SK-N-SH (cell line): ENCODE measurements at regions not wholly inside any gene's neighbourhood (a gene's known extent, or its start where the extent isn't known, plus 50 kb on each side); places are given as distances from the start of the nearest gene placed in this dataset.

ENCODE experiments used
- CTCF ChIA-PET: fragments of 300-600, 350-600 bp; formaldehyde crosslinking; extraction: SDS; loops from one replicate; lab custom pipeline; 2021; lab: Yijun Ruan, JAX
- POLR2A ChIA-PET: fragments of 350-600 bp; sonication (Branson Sonifier 250); formaldehyde crosslinking; extraction: SDS; loops from one replicate; lab custom pipeline; 2020; ENCODE audit warnings: antibody characterized with exemption, inconsistent platforms; lab: Yijun Ruan, JAX
- DNase-seq: peaks from one replicate; pipeline ENCODE4 v3.0.0; 2012
- H2AFZ ChIP-seq: fragments of 200-600 bp; sonication (generic); 2 replicates; pipeline ENCODE4 v1.8.1; 2016; ENCODE audit warnings: antibody characterized with exemption, mild to moderate bottlenecking, low read depth
- H3F3A ChIP-seq: fragments of 200-600 bp; sonication (generic); replicated peaks from 2 replicates; pipeline ENCODE3; 2016; ENCODE audit warnings: antibody characterized with exemption, mild to moderate bottlenecking; ENCODE audit not compliant: insufficient read depth
- H3K27ac ChIP-seq, 2 experiments: fragments of 200-500 bp in 1 of 2; fragments of 200-600 bp in 1 of 2; sonication (Bioruptor generic) in 1 of 2; sonication (generic), shearing (Covaris generic) in 1 of 2; 2 replicates each; pipeline versions ENCODE4 v1.5.1 to v1.6.1; 2014 to 2016; ENCODE audit warnings: low read depth in 2 of 2, inconsistent platforms in 1 of 2, low read length in 1 of 2, mild to moderate bottlenecking in 1 of 2, mixed read lengths in 1 of 2
- H3K27me3 ChIP-seq: fragments of 200-600 bp; sonication (generic), shearing (Covaris generic); 2 replicates; pipeline ENCODE4 v1.6.1; 2016; ENCODE audit warnings: mixed run types; ENCODE audit not compliant: insufficient read depth
- H3K36me3 ChIP-seq, 2 experiments: fragments of 200-500 bp in 1 of 2; fragments of 200-600 bp in 1 of 2; sonication (Bioruptor generic) in 1 of 2; sonication (generic) in 1 of 2; replicated peaks in 1 of 2; 2 replicates each; pipeline versions ENCODE3 to v1.5.1; 2014 to 2016; ENCODE audit warnings: low read length in 1 of 2, mild to moderate bottlenecking in 1 of 2; ENCODE audit not compliant: insufficient read depth in 2 of 2, control insufficient read depth in 1 of 2
- H3K4me1 ChIP-seq, 2 experiments: fragments of 200-500 bp in 1 of 2; fragments of 200-600 bp in 1 of 2; sonication (Bioruptor generic) in 1 of 2; sonication (generic), shearing (Covaris generic) in 1 of 2; 2 replicates each; pipeline versions ENCODE4 v1.5.1 to v1.6.1; 2014 to 2016; ENCODE audit warnings: low read depth in 1 of 2, low read length in 1 of 2, mixed run types in 1 of 2; ENCODE audit not compliant: insufficient read depth in 2 of 2, control insufficient read depth in 1 of 2
- H3K4me2 ChIP-seq: fragments of 200-600 bp; sonication (generic), shearing (Covaris generic); 2 replicates; pipeline ENCODE4 v1.6.1; 2017; ENCODE audit warnings: mixed run types
- H3K4me3 ChIP-seq, 2 experiments: fragments of 200-500 bp in 1 of 2; fragments of 200-600 bp in 1 of 2; sonication (Bioruptor generic) in 1 of 2; sonication (generic), shearing (Covaris generic) in 1 of 2; 2 replicates each; pipeline versions ENCODE4 v1.5.1 to v1.8.1; 2014 to 2016; ENCODE audit warnings: low read depth in 2 of 2, inconsistent platforms in 1 of 2, low read length in 1 of 2, mild to moderate bottlenecking in 1 of 2, mixed read lengths in 1 of 2, moderate library complexity in 1 of 2
- H3K79me2 ChIP-seq: fragments of 200-600 bp; sonication (generic); 2 replicates; pipeline ENCODE4 v1.8.1; 2017; ENCODE audit warnings: mild to moderate bottlenecking; ENCODE audit not compliant: insufficient read depth
- H3K9ac ChIP-seq: fragments of 200-600 bp; sonication (generic); 2 replicates; pipeline ENCODE4 v1.6.1; 2017; ENCODE audit warnings: mixed run types
- H3K9me2 ChIP-seq: fragments of 200-600 bp; sonication (generic); 2 replicates; pipeline ENCODE4 v1.6.1; 2017; ENCODE audit warnings: mixed run types
- H3K9me3 ChIP-seq: fragments of 200-600 bp; sonication (generic); 2 replicates; pipeline ENCODE4 v1.6.1; 2017; ENCODE audit warnings: mixed run types, mild to moderate bottlenecking, moderate library complexity
- H4K20me1 ChIP-seq: fragments of 200-600 bp; sonication (generic); 2 replicates; pipeline ENCODE4 v1.6.1; 2017; ENCODE audit warnings: mild to moderate bottlenecking, mixed run types; ENCODE audit not compliant: insufficient read depth
- CHD2 ChIP-seq: fragments of 150-350 bp; IDR thresholded peaks from 2 replicates; pipeline ENCODE4 v1.6.1; 2018; ENCODE audit warnings: low read length; ENCODE audit not compliant: partially characterized antibody
- EZH2phosphoT487 ChIP-seq: fragments of 200-600 bp; sonication (generic); IDR thresholded peaks from 2 replicates; pipeline ENCODE4 v1.6.1; 2017; ENCODE audit warnings: low read depth, mixed run types, mild to moderate bottlenecking, antibody characterized with exemption, moderate library complexity, borderline replicate concordance
- FOSL2 ChIP-seq: IDR thresholded peaks from 2 replicates; pipeline ENCODE4 v1.4.0; 2012; ENCODE audit warnings: low read depth, mild to moderate bottlenecking, moderate library complexity, borderline replicate concordance
- FOXJ3 ChIP-seq: sonication (generic); formaldehyde crosslinking; IDR thresholded peaks from 2 replicates; pipeline ENCODE4 v1.5.1; 2020; ENCODE audit warnings: mild to moderate bottlenecking, missing genetic modification reagents
- FOXM1 ChIP-seq: IDR thresholded peaks from 2 replicates; pipeline ENCODE4 v1.4.0; 2012; ENCODE audit warnings: low read depth, mild to moderate bottlenecking
- GATA2 ChIP-seq: sonication (generic); formaldehyde crosslinking; IDR thresholded peaks from 2 replicates; pipeline ENCODE4 v1.5.0; 2020; ENCODE audit warnings: mild to moderate bottlenecking, missing genetic modification reagents
- JUND ChIP-seq: IDR thresholded peaks from 2 replicates; pipeline ENCODE4 v1.4.0; 2012
- NFIC ChIP-seq: IDR thresholded peaks from 2 replicates; pipeline ENCODE4 v1.4.0; 2012; ENCODE audit warnings: borderline replicate concordance
- POLR2AphosphoS5 ChIP-seq: IDR thresholded peaks from 2 replicates; pipeline ENCODE4 v1.6.1; 2012; ENCODE audit warnings: low read depth, low read length
- RCOR1 ChIP-seq: fragments of 150-350 bp; IDR thresholded peaks from 2 replicates; pipeline ENCODE4 v1.6.1; 2017; ENCODE audit warnings: antibody characterized with exemption, low read length
- RXRA ChIP-seq: IDR thresholded peaks from 2 replicates; pipeline ENCODE4 v1.4.0; 2012; ENCODE audit warnings: low read depth, mild to moderate bottlenecking, borderline replicate concordance
- SMC3 ChIP-seq: IDR thresholded peaks from 2 replicates; pipeline ENCODE4 v1.6.1; 2012; ENCODE audit warnings: low read depth, low read length, improper control_type of control experiment
- TAF1 ChIP-seq: IDR thresholded peaks from 2 replicates; pipeline ENCODE4 v1.6.1; 2012; ENCODE audit warnings: low read depth, mild to moderate bottlenecking, low read length, moderate library complexity, borderline replicate concordance
- TCF12 ChIP-seq: IDR thresholded peaks from 2 replicates; pipeline ENCODE4 v1.4.0; 2012
- TEAD4 ChIP-seq: IDR thresholded peaks from 2 replicates; pipeline ENCODE4 v1.4.0; 2012; ENCODE audit warnings: mild to moderate bottlenecking, borderline replicate concordance; ENCODE audit not compliant: insufficient read depth
- YY1 ChIP-seq: IDR thresholded peaks from 2 replicates; pipeline ENCODE4 v1.4.0; 2012; ENCODE audit warnings: low read depth, mild to moderate bottlenecking
- WGBS: methylation state at CpG from one replicate; pipeline ENCODE4 v1.1.6; 2017; ENCODE audit warnings: low lambda C conversion rate; 5-methylcytosine and 5-hydroxymethylcytosine counted together
- TF ChIP-seq, protein P1 (sequence below): fragments of 200-600 bp; sonication (generic); IDR thresholded peaks from 2 replicates; pipeline ENCODE4 v1.6.1; 2017; ENCODE audit warnings: antibody characterized with exemption, mild to moderate bottlenecking, moderate library complexity
- TF ChIP-seq, protein P2 (sequence below): IDR thresholded peaks from 2 replicates; pipeline ENCODE4; 2012
- TF ChIP-seq, protein P3 (sequence below): fragments of 150-350 bp; IDR thresholded peaks from 2 replicates; pipeline ENCODE4 v1.6.1; 2017; ENCODE audit warnings: antibody characterized with exemption, low read length, low read depth, borderline replicate concordance
- TF ChIP-seq, protein P4 (sequence below): IDR thresholded peaks from 2 replicates; pipeline ENCODE4 v1.4.0; 2012; ENCODE audit warnings: low read depth, borderline replicate concordance

- DNase-seq: no peak
Measured at GRCh38 chr13:112252804-112253590, 123.2 kb upstream of the SPACA7 start.

More at GRCh38 chr13:112252804-112253590, 123.2 kb upstream of the SPACA7 start:
- Histone ChIP-seq H2AFZ (no peak overlapping the region), H3K4me2 (no peak overlapping the region), H3K4me3 (no peak overlapping the region), H3K79me2 (no peaks in the 10 kb centered on the region), H3K27ac (no peak overlapping the region), H3K36me3 (no peaks in the 10 kb centered on the region), H3K9me3 (no peaks in the 10 kb centered on the region), H3F3A (no peaks in the 10 kb centered on the region), H4K20me1 (no peaks in the 10 kb centered on the region), H3K9ac (no peak overlapping the region), H3K4me1 (no peaks in the 10 kb centered on the region), H3K27me3 (peaks cover 64% of the 10 kb centered on the region)
- 27% methylated on average over 17 of the region's 29 CpGs for WGBS
- CTCF ChIA-PET: no interaction called here
- TF ChIP-seq TAF1 (no peak), FOXM1 (no peak), RCOR1 (no peak), RXRA (no peak), EZH2phosphoT487 (no peak), TCF12 (no peak), SMC3 (no peak), NFIC (no peak), FOSL2 (no peak), YY1 (no peak), JUND (no peak), FOXJ3 (CRISPR knock-in tag) (no peak), CHD2 (no peak), TEAD4 (no peak), POLR2AphosphoS5 (no peak), GATA2 (CRISPR knock-in tag) (no peak)
- TF ChIP-seq, protein P1, sequence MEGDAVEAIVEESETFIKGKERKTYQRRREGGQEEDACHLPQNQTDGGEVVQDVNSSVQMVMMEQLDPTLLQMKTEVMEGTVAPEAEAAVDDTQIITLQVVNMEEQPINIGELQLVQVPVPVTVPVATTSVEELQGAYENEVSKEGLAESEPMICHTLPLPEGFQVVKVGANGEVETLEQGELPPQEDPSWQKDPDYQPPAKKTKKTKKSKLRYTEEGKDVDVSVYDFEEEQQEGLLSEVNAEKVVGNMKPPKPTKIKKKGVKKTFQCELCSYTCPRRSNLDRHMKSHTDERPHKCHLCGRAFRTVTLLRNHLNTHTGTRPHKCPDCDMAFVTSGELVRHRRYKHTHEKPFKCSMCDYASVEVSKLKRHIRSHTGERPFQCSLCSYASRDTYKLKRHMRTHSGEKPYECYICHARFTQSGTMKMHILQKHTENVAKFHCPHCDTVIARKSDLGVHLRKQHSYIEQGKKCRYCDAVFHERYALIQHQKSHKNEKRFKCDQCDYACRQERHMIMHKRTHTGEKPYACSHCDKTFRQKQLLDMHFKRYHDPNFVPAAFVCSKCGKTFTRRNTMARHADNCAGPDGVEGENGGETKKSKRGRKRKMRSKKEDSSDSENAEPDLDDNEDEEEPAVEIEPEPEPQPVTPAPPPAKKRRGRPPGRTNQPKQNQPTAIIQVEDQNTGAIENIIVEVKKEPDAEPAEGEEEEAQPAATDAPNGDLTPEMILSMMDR: no peak
- TF ChIP-seq, protein P2, sequence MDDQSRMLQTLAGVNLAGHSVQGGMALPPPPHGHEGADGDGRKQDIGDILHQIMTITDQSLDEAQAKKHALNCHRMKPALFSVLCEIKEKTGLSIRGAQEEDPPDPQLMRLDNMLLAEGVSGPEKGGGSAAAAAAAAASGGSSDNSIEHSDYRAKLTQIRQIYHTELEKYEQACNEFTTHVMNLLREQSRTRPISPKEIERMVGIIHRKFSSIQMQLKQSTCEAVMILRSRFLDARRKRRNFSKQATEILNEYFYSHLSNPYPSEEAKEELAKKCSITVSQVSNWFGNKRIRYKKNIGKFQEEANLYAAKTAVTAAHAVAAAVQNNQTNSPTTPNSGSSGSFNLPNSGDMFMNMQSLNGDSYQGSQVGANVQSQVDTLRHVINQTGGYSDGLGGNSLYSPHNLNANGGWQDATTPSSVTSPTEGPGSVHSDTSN: no peak
- TF ChIP-seq, protein P3, sequence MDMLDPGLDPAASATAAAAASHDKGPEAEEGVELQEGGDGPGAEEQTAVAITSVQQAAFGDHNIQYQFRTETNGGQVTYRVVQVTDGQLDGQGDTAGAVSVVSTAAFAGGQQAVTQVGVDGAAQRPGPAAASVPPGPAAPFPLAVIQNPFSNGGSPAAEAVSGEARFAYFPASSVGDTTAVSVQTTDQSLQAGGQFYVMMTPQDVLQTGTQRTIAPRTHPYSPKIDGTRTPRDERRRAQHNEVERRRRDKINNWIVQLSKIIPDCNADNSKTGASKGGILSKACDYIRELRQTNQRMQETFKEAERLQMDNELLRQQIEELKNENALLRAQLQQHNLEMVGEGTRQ: no peak
- TF ChIP-seq, protein P4, sequence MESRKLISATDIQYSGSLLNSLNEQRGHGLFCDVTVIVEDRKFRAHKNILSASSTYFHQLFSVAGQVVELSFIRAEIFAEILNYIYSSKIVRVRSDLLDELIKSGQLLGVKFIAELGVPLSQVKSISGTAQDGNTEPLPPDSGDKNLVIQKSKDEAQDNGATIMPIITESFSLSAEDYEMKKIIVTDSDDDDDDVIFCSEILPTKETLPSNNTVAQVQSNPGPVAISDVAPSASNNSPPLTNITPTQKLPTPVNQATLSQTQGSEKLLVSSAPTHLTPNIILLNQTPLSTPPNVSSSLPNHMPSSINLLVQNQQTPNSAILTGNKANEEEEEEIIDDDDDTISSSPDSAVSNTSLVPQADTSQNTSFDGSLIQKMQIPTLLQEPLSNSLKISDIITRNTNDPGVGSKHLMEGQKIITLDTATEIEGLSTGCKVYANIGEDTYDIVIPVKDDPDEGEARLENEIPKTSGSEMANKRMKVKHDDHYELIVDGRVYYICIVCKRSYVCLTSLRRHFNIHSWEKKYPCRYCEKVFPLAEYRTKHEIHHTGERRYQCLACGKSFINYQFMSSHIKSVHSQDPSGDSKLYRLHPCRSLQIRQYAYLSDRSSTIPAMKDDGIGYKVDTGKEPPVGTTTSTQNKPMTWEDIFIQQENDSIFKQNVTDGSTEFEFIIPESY: no peak
- TF ChIP-seq, all 33 proteins: peak for 0
- H3K9me2 ChIP-seq: no peaks in the 10 kb centered on the region
- POLR2A ChIA-PET: no interaction called here
